Uterus (tissue), 3 donors: ENCODE measurements at regions not wholly inside any gene's neighbourhood (a gene's known extent, or its start where the extent isn't known, plus 50 kb on each side); places are given as distances from the start of the nearest gene placed in this dataset.

Source experiments
- DNase-seq, 2 donors: peaks; one replicate each; pipeline ENCODE4 v3.0.0-alpha.2; 2019 to 2020
- H3K27ac ChIP-seq, 2 donors: fragments of 200-600 bp; sonication (generic); 1 replicate in 1 of 2; 2 replicates in 1 of 2; pipeline ENCODE4 v1.5.1; 2016 to 2018
- H3K27me3 ChIP-seq, 2 donors: fragments of 200-600 bp; sonication (generic); one replicate each; pipeline ENCODE4 v1.5.1; 2018 to 2019; ENCODE audit warnings: control low read depth in 1 of 2
- H3K36me3 ChIP-seq, 2 donors: fragments of 200-600 bp; sonication (generic); one replicate each; pipeline ENCODE4 v1.5.1; 2019; ENCODE audit warnings: control low read depth in 1 of 2
- H3K4me1 ChIP-seq, 2 donors: fragments of 200-600 bp; sonication (generic); one replicate each; pipeline ENCODE4 v1.5.1; 2018 to 2019; ENCODE audit warnings: control low read depth in 1 of 2
- H3K4me3 ChIP-seq, 2 donors: fragments of 200-600 bp; sonication (generic); 1 replicate in 1 of 2; 2 replicates in 1 of 2; pipeline ENCODE4 v1.5.1; 2018 to 2019; ENCODE audit warnings: mild to moderate bottlenecking in 1 of 2
- H3K9me3 ChIP-seq, 2 donors: fragments of 200-600 bp; sonication (generic); one replicate each; pipeline ENCODE4 v1.5.1; 2019; ENCODE audit warnings: control low read depth in 1 of 2
- CTCF ChIP-seq, 4 experiments: fragments of 200-600 bp in 2 of 4; fragments of 450-650 bp in 2 of 4; sonication (generic) in 2 of 4; IDR thresholded peaks; one replicate each; pipeline ENCODE4 v1.5.1; 2016 to 2019; ENCODE audit warnings: antibody characterized with exemption in 4 of 4, mild to moderate bottlenecking in 2 of 4, moderate library complexity in 1 of 4
- POLR2A ChIP-seq, 2 donors: fragments of 450-650 bp; IDR thresholded peaks; one replicate each; pipeline ENCODE4 v1.6.1; 2016; ENCODE audit warnings: antibody characterized with exemption in 2 of 2, mild to moderate bottlenecking in 1 of 2, moderate library complexity in 1 of 2
- intact Hi-C: fragments of 100-400 bp; cut with DNase I; formaldehyde crosslinking; loops from one replicate; pipeline ENCODE4 v1.15.1; 2023; ENCODE audit warnings: low total_unique reads
- donor health status: DM: yes; HTN: yes; CAD: no.

- no peak for DNase-seq
- intact Hi-C loops, result no loop called here
- no peak overlapping the region for H3K4me3 ChIP-seq
- no peaks in the 10 kb centered on the region for H3K36me3 ChIP-seq
- no peaks in the 10 kb centered on the region for H3K4me1 ChIP-seq
- TF ChIP-seq POLR2A (IDR thresholded peaks at IDR 0.05) (no peak), CTCF (IDR thresholded peaks at IDR 0.05) (no peak)
- no peaks in the 10 kb centered on the region for H3K9me3 ChIP-seq
- H3K27me3 ChIP-seq, result no peaks in the 10 kb centered on the region
- no peak overlapping the region for H3K27ac ChIP-seq
Measured at GRCh38 chrX:125101971-125102755, 217.5 kb upstream of the TEX13C start.

- intact Hi-C loops, result no loop called here
- no peak overlapping the region for H3K4me3 ChIP-seq
- no peak for DNase-seq
Measured at GRCh38 chrX:125103693-125104092, 216.0 kb upstream of the TEX13C start.

GRCh38 chrX:125108921-125109320 is 210.8 kb upstream of the TEX13C start:
- H3K36me3 ChIP-seq, result no peaks in the 10 kb centered on the region
- no peak overlapping the region for H3K4me3 ChIP-seq
- no peaks in the 10 kb centered on the region for H3K4me1 ChIP-seq
- no peak for DNase-seq
- no peak for TF ChIP-seq CTCF (IDR thresholded peaks at IDR 0.05)
- no peak for TF ChIP-seq POLR2A (IDR thresholded peaks at IDR 0.05)
- H3K27me3 ChIP-seq, result no peaks in the 10 kb centered on the region
- intact Hi-C loops, result no loop called here
- no peaks in the 10 kb centered on the region for H3K9me3 ChIP-seq
- no peak overlapping the region for H3K27ac ChIP-seq

More at GRCh38 chrX:125103693-125104092, 216.0 kb upstream of the TEX13C start:
- TF ChIP-seq CTCF (IDR thresholded peaks at IDR 0.05) (no peak), POLR2A (IDR thresholded peaks at IDR 0.05) (no peak)
- no peaks in the 10 kb centered on the region for H3K4me1 ChIP-seq
- H3K36me3 ChIP-seq, result no peaks in the 10 kb centered on the region
- H3K27me3 ChIP-seq, result no peaks in the 10 kb centered on the region
- no peaks in the 10 kb centered on the region for H3K9me3 ChIP-seq
- H3K27ac ChIP-seq, result no peak overlapping the region

- no peaks in the 10 kb centered on the region for H3K36me3 ChIP-seq
- no peaks in the 10 kb centered on the region for H3K4me1 ChIP-seq
- H3K27me3 ChIP-seq, result no peaks in the 10 kb centered on the region
- TF ChIP-seq POLR2A (IDR thresholded peaks at IDR 0.05) (no peak), CTCF (IDR thresholded peaks at IDR 0.05) (no peak)
- no peak overlapping the region for H3K4me3 ChIP-seq
- intact Hi-C loops, result no loop called here
- H3K9me3 ChIP-seq, result no peaks in the 10 kb centered on the region
- H3K27ac ChIP-seq, result no peak overlapping the region
- no peak for DNase-seq
Measured at GRCh38 chrX:125131164-125131563, 188.5 kb upstream of the TEX13C start.

- Histone ChIP-seq H3K4me1 (no peaks in the 10 kb centered on the region), H3K9me3 (no peaks in the 10 kb centered on the region), H3K27me3 (no peaks in the 10 kb centered on the region), H3K27ac (no peak overlapping the region), H3K4me3 (no peak overlapping the region), H3K36me3 (no peaks in the 10 kb centered on the region)
- intact Hi-C loops, result no loop called here
- TF ChIP-seq CTCF (IDR thresholded peaks at IDR 0.05), result no peak
- TF ChIP-seq POLR2A (IDR thresholded peaks at IDR 0.05), result no peak
- no peak for DNase-seq
Measured at GRCh38 chrX:125132274-125132673, 187.4 kb upstream of the TEX13C start.
